Embryonic facial prominence (tissue), 1 donor: ENCODE measurements at regions not wholly inside any gene's neighbourhood (a gene's known extent, or its start where the extent isn't known, plus 50 kb on each side); places are given as distances from the start of the nearest gene placed in this dataset.
"Not testable (repeated sequence)": the region's sequence is repeated elsewhere in the genome, so short reads cannot be mapped to it uniquely, and the experiment has no call there.

Experiments
- DNase-seq: peaks from one replicate; pipeline ENCODE4 v3.0.0-alpha.2; 2016; ENCODE audit errors: extremely low spot score

DNA sequence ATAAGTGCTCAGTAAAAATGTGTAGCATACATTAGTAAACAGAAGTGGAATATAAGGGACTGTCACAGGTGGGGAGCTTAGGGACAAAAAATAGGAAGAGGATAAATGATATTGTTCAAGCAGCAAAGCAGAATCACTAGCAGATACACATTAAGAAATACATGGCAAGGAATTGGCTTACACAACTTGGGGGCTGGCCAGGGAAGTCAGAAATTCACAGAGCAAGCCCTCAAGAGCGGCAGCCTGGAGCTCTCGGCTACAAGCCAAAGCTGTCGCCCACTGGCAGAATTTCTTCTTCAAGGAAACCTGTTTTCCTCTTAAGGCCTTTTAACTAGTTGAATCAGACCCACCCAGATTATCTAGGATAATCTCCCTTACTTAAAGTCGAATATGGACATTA lies 73.0 kb upstream of the SMIM23 start:
- no peak for DNase-seq

DNA sequence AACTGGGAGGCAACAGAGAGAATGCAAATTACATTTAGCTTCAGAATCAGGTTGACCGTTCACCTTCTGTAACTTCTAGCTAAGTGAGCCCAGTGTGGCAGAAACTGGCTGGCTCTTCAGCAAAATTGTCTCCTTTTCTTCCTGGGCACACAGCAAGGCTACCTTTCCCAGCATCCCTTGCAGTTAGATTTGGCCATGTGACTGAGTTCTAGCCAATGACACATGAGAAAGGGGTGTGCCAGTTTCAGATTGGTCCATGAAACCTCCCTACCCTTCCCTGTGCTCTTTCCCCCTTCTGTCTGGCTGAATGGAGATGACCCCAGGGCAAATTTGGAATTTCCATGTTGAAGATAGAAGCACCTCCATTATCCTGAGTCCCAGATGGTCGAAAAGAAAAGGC lies 72.5 kb upstream of the SMIM23 start:
- no peak for DNase-seq

DNA sequence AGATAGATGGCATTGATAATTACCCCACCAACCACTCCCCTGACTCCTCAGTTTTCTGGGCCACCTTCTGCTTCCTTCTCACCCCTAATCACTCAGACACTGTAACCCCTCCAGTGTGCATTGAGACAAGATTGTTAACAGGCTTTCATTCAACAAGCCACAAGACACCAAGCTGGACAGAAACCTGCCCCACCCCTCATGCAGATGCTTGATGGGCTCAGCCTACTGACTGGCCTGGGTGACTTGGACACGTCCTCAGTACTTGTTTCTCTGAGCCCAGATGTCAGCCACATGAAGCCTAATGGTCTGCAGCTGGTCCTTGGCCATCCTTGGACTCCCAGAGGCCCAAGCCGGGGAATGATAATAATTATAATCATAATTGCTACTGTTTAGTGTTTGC lies 71.4 kb upstream of the SMIM23 start:
- DNase-seq: no peak

DNA sequence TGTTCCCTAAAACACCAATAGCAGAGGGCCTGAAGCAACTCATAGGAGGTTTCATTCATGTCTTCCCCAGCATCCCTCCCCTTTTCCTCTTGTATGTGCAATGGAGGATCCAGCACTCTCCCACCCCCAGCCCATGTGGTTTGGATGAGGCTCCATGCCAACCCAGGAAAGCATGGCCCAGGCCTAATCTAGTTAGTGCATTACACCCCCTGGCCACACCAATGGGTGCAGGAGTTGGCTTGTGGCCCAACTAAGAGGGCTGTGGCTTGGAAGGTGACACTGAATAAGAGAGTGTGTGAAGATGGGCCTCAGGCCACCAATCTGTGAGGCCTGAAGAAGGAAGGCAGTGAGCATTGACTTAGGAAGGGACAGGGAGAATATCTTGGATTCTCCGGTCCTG lies 70.8 kb upstream of the SMIM23 start:
- no peak for DNase-seq

DNA sequence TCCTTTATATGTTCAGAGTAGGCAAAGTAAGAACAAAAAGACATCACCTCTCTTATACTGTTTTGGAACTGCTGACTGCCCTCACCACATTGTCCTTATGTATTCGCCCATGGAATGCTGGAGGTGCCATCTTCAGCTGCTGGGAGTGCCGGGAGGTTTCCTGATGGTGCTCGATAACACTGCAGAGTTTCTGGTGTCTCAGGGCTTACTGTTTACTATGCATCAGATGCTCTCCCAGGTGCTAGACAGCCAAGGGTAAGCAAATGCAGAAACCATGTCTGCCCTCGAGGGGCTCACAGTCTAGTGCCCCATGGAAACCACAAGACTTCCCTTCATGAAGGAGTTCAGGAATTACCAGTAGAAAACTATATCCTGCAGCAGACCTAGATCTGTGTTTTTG lies 70.1 kb upstream of the SMIM23 start:
- no peak for DNase-seq

DNA sequence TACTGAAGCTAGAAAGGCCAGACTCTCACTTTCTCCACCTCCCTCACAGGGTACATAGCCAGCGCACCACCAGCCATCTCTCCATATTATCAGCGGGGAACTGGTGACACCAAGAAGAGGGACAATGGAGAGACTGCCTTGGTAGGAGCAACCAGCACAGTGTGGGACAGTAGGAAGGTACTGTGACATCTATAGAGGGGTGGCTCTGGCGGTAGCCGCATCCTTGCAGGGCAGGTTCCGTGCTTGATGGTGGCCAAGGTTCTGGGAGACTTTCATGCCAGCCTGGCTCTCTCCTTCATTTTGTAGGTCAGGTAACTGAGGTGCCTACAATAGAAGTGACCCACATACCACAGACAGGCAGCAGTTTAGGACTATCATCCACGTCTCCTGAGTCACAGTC lies 65.5 kb upstream of the SMIM23 start:
- DNase-seq: no peak

DNA sequence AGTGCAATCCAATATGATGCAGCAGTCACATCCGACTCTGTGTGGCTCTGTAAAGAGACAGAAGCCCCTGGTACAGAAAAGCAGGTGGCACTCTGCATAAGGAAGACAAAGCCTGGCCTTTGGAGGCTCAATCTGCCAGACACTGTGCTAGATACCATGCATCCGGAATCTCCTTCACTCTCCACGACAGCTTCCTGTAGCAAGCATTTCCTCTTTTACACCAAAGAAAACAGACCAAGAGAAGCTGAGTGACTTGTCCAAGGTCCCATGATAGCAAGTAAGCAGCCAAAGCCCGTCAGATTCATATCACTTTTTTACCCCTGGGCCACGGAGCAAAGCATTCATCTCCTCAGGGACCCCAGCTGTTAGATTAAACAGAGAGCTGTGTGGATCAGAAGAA lies 64.2 kb upstream of the SMIM23 start:
- no peak for DNase-seq

DNA sequence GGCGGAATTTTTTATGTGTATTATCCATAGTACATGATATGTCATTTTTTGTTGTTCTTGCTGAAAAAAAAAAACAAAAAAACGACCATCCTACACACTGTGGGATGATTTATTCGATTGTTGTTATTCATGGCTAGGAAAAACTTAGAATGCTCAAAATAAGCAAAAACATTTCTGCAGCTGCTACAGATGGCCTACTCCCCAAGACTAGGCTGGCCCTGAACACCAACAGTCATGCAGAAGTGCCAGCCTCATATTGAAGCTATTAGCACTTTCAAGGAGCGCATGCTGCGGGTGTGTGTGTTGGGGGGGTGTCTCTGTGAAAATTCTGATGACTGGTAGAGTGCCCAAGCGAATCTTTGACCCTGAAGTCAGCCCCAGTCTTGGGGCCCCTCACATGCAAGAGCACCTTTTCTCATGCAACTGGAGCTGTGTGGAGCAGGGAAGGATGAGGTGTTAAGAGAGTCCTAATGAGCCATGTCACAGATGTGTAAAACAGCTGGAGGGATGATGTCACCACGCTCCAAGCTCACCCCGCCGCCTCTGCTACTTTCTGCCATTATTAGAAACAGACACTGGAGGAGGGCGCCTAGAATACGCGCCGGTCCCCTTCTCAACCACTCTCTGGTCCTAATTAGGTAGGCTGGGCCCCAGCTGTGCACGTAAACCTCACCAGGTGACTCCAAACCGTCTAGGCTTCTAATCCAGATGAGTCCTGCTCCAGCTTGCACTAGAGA lies 61.0 kb upstream of the SMIM23 start:
- DNase-seq: peak; percentile 54

DNA sequence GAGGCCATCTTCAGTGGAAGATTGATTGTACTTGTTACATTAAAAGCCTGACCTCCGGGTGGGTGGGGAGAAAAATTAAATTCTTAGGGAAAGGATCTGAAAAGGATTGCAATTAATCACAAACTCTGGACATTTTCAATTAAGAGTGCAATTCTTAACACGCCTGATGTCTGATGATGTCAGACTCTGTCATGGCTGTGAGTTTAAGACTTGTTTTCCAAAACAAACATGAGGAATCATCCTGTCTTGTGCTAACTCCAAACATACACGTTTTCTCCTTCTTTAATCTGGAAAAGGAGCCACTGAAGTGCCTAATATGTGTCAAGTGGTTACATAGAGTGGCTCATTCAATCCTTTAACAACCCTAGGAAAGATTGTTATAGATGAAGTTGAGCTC lies 60.4 kb upstream of the SMIM23 start:
- DNase-seq: no peak

DNA sequence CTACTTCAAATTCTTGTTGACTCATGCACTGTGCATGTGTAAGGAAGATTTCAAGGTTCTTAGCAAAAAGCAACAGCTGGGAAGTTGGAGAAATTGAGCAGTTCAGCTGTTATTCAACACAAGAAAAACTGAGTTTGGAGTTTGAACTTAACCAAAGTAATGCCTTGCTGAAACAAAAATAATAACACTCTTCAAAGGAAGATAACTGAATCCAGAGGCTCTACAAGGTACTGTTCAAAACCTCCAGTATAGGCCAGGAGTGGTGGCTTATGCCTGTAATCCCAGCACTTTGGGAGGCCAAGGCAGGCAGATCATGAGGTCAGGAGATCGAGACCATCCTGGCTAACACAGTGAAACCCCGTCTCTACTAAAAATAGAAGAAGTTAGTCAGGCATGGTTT lies 58.8 kb upstream of the SMIM23 start:
- DNase-seq: not testable (repeated sequence)

DNA sequence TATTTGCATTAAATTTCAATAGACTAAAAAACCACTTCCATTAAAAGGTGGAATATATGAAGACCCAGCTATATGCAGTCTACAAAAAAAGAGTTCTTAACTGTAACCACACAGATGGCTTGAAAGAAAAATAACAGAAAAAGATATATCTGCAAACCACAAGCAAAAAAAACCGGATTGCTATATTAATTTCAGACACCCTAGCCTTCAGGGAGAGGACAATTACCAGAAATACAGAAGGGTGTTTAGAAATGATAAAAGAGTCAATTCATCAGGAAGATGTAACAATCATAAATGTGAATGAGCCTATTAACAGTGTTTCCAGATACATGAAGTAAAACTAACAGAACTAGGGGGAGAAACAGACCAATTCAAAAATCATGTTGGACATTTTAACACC lies 56.9 kb upstream of the SMIM23 start:
- DNase-seq: no peak
